ENCODE measurements at regions not wholly inside any gene's neighbourhood (a gene's known extent, or its start where the extent isn't known, plus 50 kb on each side); places are given as distances from the start of the nearest gene placed in this dataset.

- ATAC-seq (no peak), DNase-seq (ENCODE audit: low read depth, low spot score) (no peak)
- peaks cover 10% of the 10 kb centered on the region; the same call in 1 of the 2 replicates for H3K27me3 ChIP-seq (ENCODE audit: insufficient read depth, low read length)
- no TSS peak for BruUV-seq (replicated peaks)
- H3K27ac ChIP-seq (ENCODE audit: low read depth, low read length), result no peak overlapping the region
- H3K79me2 ChIP-seq (ENCODE audit: insufficient read depth, low read length), result no peaks in the 10 kb centered on the region
- no peaks in the 10 kb centered on the region for H3K9me3 ChIP-seq (ENCODE audit: control insufficient read depth in 1 of 2, insufficient read depth in 1 of 2, low read depth in 1 of 2, low read length in 2 of 2)
- no peak overlapping the region for H3K9ac ChIP-seq (ENCODE audit: low read length)
- ChIA-PET RAD21 (ENCODE audit: low non-redundant PET in 1 of 2, low total read pairs in 2 of 2, uncharacterized antibody in 2 of 2, unreplicated experiment in 2 of 2) (no interaction called here), CTCF (no interaction called here), POLR2A (no interaction called here)
- no peaks in the 10 kb centered on the region for H3K4me1 ChIP-seq (ENCODE audit: control insufficient read depth in 1 of 2, insufficient read depth in 2 of 2, low read length in 2 of 2)
- H2AFZ ChIP-seq (ENCODE audit: low read depth, low read length, poor library complexity, severe bottlenecking), result no peak overlapping the region
- intact Hi-C loops (cut with micrococcal nuclease), result loop anchor here (10.0 kb wide), 1 partner anchor 56 kb away; no protein-coding TSS in a partner anchor
- no peaks in the 10 kb centered on the region for H4K20me1 ChIP-seq (ENCODE audit: insufficient read depth)
- TF ChIP-seq MAX (IDR thresholded peaks at IDR 0.05) (no peak), CEBPB (IDR thresholded peaks at IDR 0.05; ENCODE audit: low read depth) (no peak), REST (IDR thresholded peaks at IDR 0.05; ENCODE audit: low read depth) (no peak), POLR2A (IDR thresholded peaks at IDR 0.05; ENCODE audit: borderline replicate concordance, extremely low read depth, insufficient read depth, insufficient read length) (no peak), CBX3 (IDR thresholded peaks at IDR 0.05; ENCODE audit: low read depth) (no peak), ZFX (IDR thresholded peaks at IDR 0.05) (no peak), YY1 (IDR thresholded peaks at IDR 0.05; ENCODE audit: extremely low read depth, insufficient replicate concordance, low read depth, low read length) (no peak), FOSL1 (IDR thresholded peaks at IDR 0.05; ENCODE audit: low read depth) (no peak), ZBTB33 (IDR thresholded peaks at IDR 0.05; ENCODE audit: extremely low read depth, insufficient replicate concordance, low read length) (no peak), SRF (IDR thresholded peaks at IDR 0.05; ENCODE audit: low read depth) (no peak), RAD21 (IDR thresholded peaks at IDR 0.05; ENCODE audit: low read depth) (no peak), CTCF (IDR thresholded peaks at IDR 0.05 in 2 of 3, conservative IDR thresholded peaks at IDR 0.05 in 1 of 3; ENCODE audit: borderline replicate concordance in 1 of 3, insufficient read depth in 1 of 3, low read depth in 2 of 3, low read length in 2 of 3) (no peak), EGR1 (IDR thresholded peaks at IDR 0.05; ENCODE audit: low read depth) (no peak)
- H3K4me2 ChIP-seq (ENCODE audit: low read length), result no peak overlapping the region
- H3K4me3 ChIP-seq (replicated peaks in 1 of 2; ENCODE audit: low read depth in 1 of 2, low read length in 2 of 2), result no peak overlapping the region
- no peaks in the 10 kb centered on the region for H3K9me2 ChIP-seq (ENCODE audit: insufficient read depth)
- no peaks in the 10 kb centered on the region for H3K36me3 ChIP-seq (ENCODE audit: control insufficient read depth in 1 of 2, insufficient read depth in 2 of 2, low read length in 2 of 2)
These were observed 83.7 kb upstream of the PRICKLE2 start for GRCh38 chr3:64308931-64309330.
